ENCODE measurements at regions not wholly inside any gene's neighbourhood (a gene's known extent, or its start where the extent isn't known, plus 50 kb on each side); places are given as distances from the start of the nearest gene placed in this dataset.
A peak's percentile ranks its signal among the peaks of the same experiment; 100 is the strongest.

DNA sequence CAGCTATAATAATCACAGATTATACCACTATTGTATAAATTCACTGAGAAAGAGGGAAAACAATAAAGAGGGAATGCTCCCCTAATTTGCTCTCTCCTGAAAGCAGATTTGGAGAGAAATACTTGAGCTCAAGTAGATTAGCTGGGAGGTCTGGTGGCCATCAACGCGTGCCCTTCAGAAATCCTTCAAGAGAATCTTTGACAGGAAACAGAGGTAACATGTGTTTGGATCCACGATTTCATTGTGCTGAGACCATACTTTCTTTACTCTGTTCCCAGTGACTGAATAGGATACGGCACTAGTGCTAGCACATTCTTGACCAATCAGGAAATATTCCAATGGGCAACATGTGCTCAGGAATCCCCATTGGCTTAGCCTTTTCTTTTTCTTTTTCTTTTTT lies 1395.3 kb downstream of the RAPGEF2 start:
- Histone ChIP-seq H3K9me3 (replicated peaks; ENCODE audit: control insufficient read depth, insufficient read depth, low read length) (no peaks in the 10 kb centered on the region), H3K36me3 (ENCODE audit: control insufficient read depth in 2 of 2, insufficient read depth in 2 of 2, low read length in 1 of 2) (no peaks in the 10 kb centered on the region), H2AFZ (ENCODE audit: control insufficient read depth, low read depth, low read length) (no peak overlapping the region), H3K27ac (ENCODE audit: control insufficient read depth, insufficient read depth) (no peak overlapping the region), H3K4me1 (ENCODE audit: control insufficient read depth, insufficient read depth, low read length) (no peaks in the 10 kb centered on the region), H3K4me3 (no peak overlapping the region), H3K27me3 (replicated peaks in 1 of 2; ENCODE audit: control insufficient read depth in 2 of 2, insufficient read depth in 2 of 2, low read length in 1 of 2) (no peaks in the 10 kb centered on the region), H3K79me2 (ENCODE audit: control insufficient read depth, insufficient read depth, low read length) (no peaks in the 10 kb centered on the region), H3K9ac (ENCODE audit: control insufficient read depth, insufficient read depth, low read length) (no peak overlapping the region), H4K20me1 (ENCODE audit: control insufficient read depth, insufficient read depth) (no peaks in the 10 kb centered on the region), H3K4me2 (ENCODE audit: control insufficient read depth, insufficient read depth) (no peak overlapping the region)
- TF ChIP-seq JUNB (IDR thresholded peaks at IDR 0.05), result no peak
- TF ChIP-seq BHLHE40 (IDR thresholded peaks at IDR 0.05; ENCODE audit: borderline replicate concordance in 1 of 2, low read depth in 2 of 2, low read length in 1 of 2), result no peak
- intact Hi-C loops (cut with micrococcal nuclease; ENCODE audit: unreplicated experiment) (no loop called here), in situ Hi-C loops (cut with MboI) (no loop called here)
- RAD21 ChIA-PET (ENCODE audit: unreplicated experiment), result no interaction called here
- BruUV-seq (replicated peaks), result no TSS peak
- SMC1A ChIA-PET (ENCODE audit: uncharacterized antibody, unreplicated experiment), result no interaction called here
- POLR2A ChIA-PET, result no interaction called here
- CTCF ChIA-PET, result no interaction called here
- WGBS (ENCODE audit: insufficient coverage, insufficient replicate concordance, low lambda C conversion rate, missing lambda C conversion rate), result 43% methylated on average over 4 of the region's 4 CpGs
- no peak for ATAC-seq
- no peak for FAIRE-seq
- DNase-seq (ENCODE audit: low read depth, low spot score), result no peak

DNA sequence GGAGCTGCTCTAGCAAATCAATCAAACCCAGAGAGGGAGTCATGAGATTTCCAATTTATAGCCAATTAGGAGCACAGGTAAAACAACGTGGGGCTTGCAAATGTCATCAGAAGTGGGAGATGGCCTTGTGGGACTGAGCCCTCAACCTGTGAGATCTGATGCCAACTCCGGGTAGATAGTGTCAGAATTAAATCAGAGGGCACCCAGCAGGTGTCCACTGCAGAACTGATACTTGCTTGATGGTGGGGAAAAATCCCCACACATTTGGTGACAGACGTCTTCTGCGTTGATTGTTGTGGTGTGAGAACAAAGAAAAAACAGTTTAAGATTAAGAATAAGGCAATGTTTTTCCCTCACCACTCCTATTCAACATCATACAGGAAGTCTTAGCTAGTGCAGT lies 1402.8 kb downstream of the RAPGEF2 start:
- DNase-seq (ENCODE audit: low read depth, low spot score) (no peak), FAIRE-seq (no peak), ATAC-seq (peak; percentile 68)
- ChIA-PET SMC1A (ENCODE audit: uncharacterized antibody, unreplicated experiment) (interaction anchor here (0.9 kb wide), 1 partner anchor 13 kb away, joined by 3 read pairs; no protein-coding TSS in a partner anchor), RAD21 (ENCODE audit: unreplicated experiment) (no interaction called here), CTCF (no interaction called here), POLR2A (interaction anchor here (1.0 kb wide), 1 partner anchor 14 kb away, joined by 3 read pairs; no protein-coding TSS in a partner anchor)
- Histone ChIP-seq H3K79me2 (ENCODE audit: control insufficient read depth, insufficient read depth, low read length) (no peaks in the 10 kb centered on the region), H3K9ac (ENCODE audit: control insufficient read depth, insufficient read depth, low read length) (no peak overlapping the region), H3K4me3 (no peak overlapping the region), H3K4me1 (ENCODE audit: control insufficient read depth, insufficient read depth, low read length) (no peaks in the 10 kb centered on the region), H3K27me3 (replicated peaks in 1 of 2; ENCODE audit: control insufficient read depth in 2 of 2, insufficient read depth in 2 of 2, low read length in 1 of 2) (no peaks in the 10 kb centered on the region), H3K27ac (ENCODE audit: control insufficient read depth, insufficient read depth) (no peak overlapping the region), H3K4me2 (ENCODE audit: control insufficient read depth, insufficient read depth) (no peak overlapping the region), H3K36me3 (ENCODE audit: control insufficient read depth in 2 of 2, insufficient read depth in 2 of 2, low read length in 1 of 2) (no peaks in the 10 kb centered on the region), H4K20me1 (ENCODE audit: control insufficient read depth, insufficient read depth) (no peaks in the 10 kb centered on the region), H3K9me3 (replicated peaks; ENCODE audit: control insufficient read depth, insufficient read depth, low read length) (no peaks in the 10 kb centered on the region), H2AFZ (ENCODE audit: control insufficient read depth, low read depth, low read length) (no peak overlapping the region)
- TF ChIP-seq GATAD2B (conservative IDR thresholded peaks at IDR 0.05; ENCODE audit: low read depth) (no peak), SPI1 (IDR thresholded peaks at IDR 0.05; ENCODE audit: borderline replicate concordance, insufficient read depth, low read depth, low read length) (peak; percentile 30; the same call in 1 of the 2 replicates)
- BruUV-seq (replicated peaks), result no TSS peak
- in situ Hi-C loops (cut with MboI), result no loop called here
- 40% methylated on average over 4 of the region's 4 CpGs for WGBS (ENCODE audit: insufficient coverage, insufficient replicate concordance, low lambda C conversion rate, missing lambda C conversion rate)
- intact Hi-C loops (cut with micrococcal nuclease; ENCODE audit: unreplicated experiment), result no loop called here
